HCT116 (cell line): ENCODE measurements at regions not wholly inside any gene's neighbourhood (a gene's known extent, or its start where the extent isn't known, plus 50 kb on each side); places are given as distances from the start of the nearest gene placed in this dataset.

Source experiments
- ATAC-seq: fragments of 200-7000 bp; cut with Tn5 transposase; 2 replicates; pipeline ENCODE4 v1.9.1; 2020; ENCODE audit warnings: mild to moderate bottlenecking, moderate library complexity
- BruUV-seq: library from RNA; stranded (reverse); fragments of 400-500 nt; replicated peaks from 2 replicates; lab custom pipeline; 2021; lab: Mats Ljungman, UMichigan
- CTCF ChIA-PET: fragments of 300-600 bp; sonication (Branson Sonifier 250); formaldehyde crosslinking; loops from one replicate; lab custom pipeline; 2021; ENCODE audit warnings: antibody characterized with exemption; lab: Charles Lee
- POLR2A ChIA-PET: fragments of 300-600, 350-600 bp; sonication (Branson Sonifier 250); formaldehyde crosslinking; loops from one replicate; lab custom pipeline; 2021; ENCODE audit warnings: antibody characterized with exemption; lab: Charles Lee
- RAD21 ChIA-PET, 2 experiments: fragments of 300-600 bp; sonication (Branson Sonifier 250); formaldehyde crosslinking; loops; one replicate each; lab custom pipeline; 2023; ENCODE audit warnings: low total read pairs in 2 of 2; ENCODE audit not compliant: uncharacterized antibody in 2 of 2, unreplicated experiment in 2 of 2, low non-redundant PET in 1 of 2; lab: Charles Lee
- DNase-seq: peaks from one replicate; pipeline ENCODE4 v3.0.0-alpha.2; 2010; ENCODE audit warnings: low read depth, low spot score
- H2AFZ ChIP-seq: fragments of 200-600 bp; shearing (Covaris generic), sonication (generic); 2 replicates; pipeline ENCODE4 v1.6.1; 2017; ENCODE audit warnings: low read depth, mixed run types, mixed read lengths, antibody characterized with exemption, low read length; ENCODE audit not compliant: poor library complexity, severe bottlenecking
- H3K27ac ChIP-seq: 2 replicates; pipeline ENCODE4 v1.5.1; 2012; ENCODE audit warnings: low read depth, low read length
- H3K27me3 ChIP-seq: fragments of 200-600 bp; sonication (generic); 2 replicates; pipeline ENCODE4 v1.6.1; 2016; ENCODE audit warnings: mixed run types, low read length, mixed read lengths; ENCODE audit not compliant: insufficient read depth
- H3K36me3 ChIP-seq, 2 experiments: fragments of 200-500 bp in 1 of 2; fragments of 200-600 bp in 1 of 2; sonication (Bioruptor generic) in 1 of 2; sonication (generic) in 1 of 2; 2 replicates each; pipeline versions ENCODE4 v1.5.1 to v1.6.1; 2014 to 2016; ENCODE audit warnings: low read length in 2 of 2, inconsistent platforms in 1 of 2, mixed read lengths in 1 of 2, mixed run types in 1 of 2; ENCODE audit not compliant: insufficient read depth in 2 of 2, control insufficient read depth in 1 of 2
- H3K4me1 ChIP-seq, 2 experiments: fragments of 200-600 bp in 1 of 2; sonication (generic) in 1 of 2; 2 replicates each; pipeline versions ENCODE4 v1.5.1 to v1.6.1; 2012 to 2017; ENCODE audit warnings: low read length in 2 of 2, inconsistent platforms in 1 of 2, mild to moderate bottlenecking in 1 of 2, mixed read lengths in 1 of 2, mixed run types in 1 of 2, moderate library complexity in 1 of 2; ENCODE audit not compliant: insufficient read depth in 2 of 2, control insufficient read depth in 1 of 2
- H3K4me2 ChIP-seq: fragments of 200-600 bp; sonication (generic); 2 replicates; pipeline ENCODE4 v1.6.1; 2017; ENCODE audit warnings: mixed run types, low read length, mixed read lengths
- H3K4me3 ChIP-seq, 2 experiments: fragments of 200-600 bp in 1 of 2; sonication (generic) in 1 of 2; replicated peaks in 1 of 2; 2 replicates each; pipeline ENCODE4 v1.5.1; 2011 to 2016; ENCODE audit warnings: low read length in 2 of 2, control low read depth in 1 of 2, low read depth in 1 of 2, mild to moderate bottlenecking in 1 of 2, mixed read lengths in 1 of 2, mixed run types in 1 of 2
- H3K79me2 ChIP-seq: fragments of 200-600 bp; sonication (generic); 2 replicates; pipeline ENCODE4 v1.6.1; 2017; ENCODE audit warnings: mild to moderate bottlenecking, mixed run types, low read length, moderate library complexity, mixed read lengths; ENCODE audit not compliant: insufficient read depth
- H3K9ac ChIP-seq: fragments of 200-600 bp; sonication (generic); 2 replicates; pipeline ENCODE4 v1.6.1; 2016; ENCODE audit warnings: low read length, mixed read lengths
- H3K9me2 ChIP-seq: fragments of 200-600 bp; sonication (generic), shearing (Covaris generic); 2 replicates; pipeline ENCODE4 v1.6.1; 2017; ENCODE audit warnings: mixed run types, mild to moderate bottlenecking, moderate library complexity; ENCODE audit not compliant: insufficient read depth
- H3K9me3 ChIP-seq, 2 experiments: fragments of 200-500 bp in 1 of 2; fragments of 200-600 bp in 1 of 2; sonication (Bioruptor generic) in 1 of 2; sonication (generic) in 1 of 2; 2 replicates each; pipeline ENCODE4 v1.6.1; 2014 to 2017; ENCODE audit warnings: low read length in 2 of 2, mixed read lengths in 2 of 2, inconsistent platforms in 1 of 2, low read depth in 1 of 2, mild to moderate bottlenecking in 1 of 2, mixed run types in 1 of 2, moderate library complexity in 1 of 2; ENCODE audit not compliant: control insufficient read depth in 1 of 2, insufficient read depth in 1 of 2
- H4K20me1 ChIP-seq: fragments of 200-600 bp; sonication (generic), shearing (Covaris generic); 2 replicates; pipeline ENCODE4 v1.6.1; 2017; ENCODE audit warnings: mixed run types, mild to moderate bottlenecking, moderate library complexity; ENCODE audit not compliant: insufficient read depth
- ATF3 ChIP-seq: IDR thresholded peaks from 2 replicates; pipeline ENCODE4 v1.6.1; 2012
- CBX3 ChIP-seq: IDR thresholded peaks from 2 replicates; pipeline ENCODE4 v1.6.1; 2012; ENCODE audit warnings: low read depth
- CTCF ChIP-seq, 3 experiments: fragments of 200-600 bp in 1 of 3; sonication (generic) in 1 of 3; IDR thresholded peaks in 2 of 3; conservative IDR thresholded peaks in 1 of 3; 2 replicates each; pipeline ENCODE4 v1.5.1; 2012 to 2017; ENCODE audit warnings: low read depth in 2 of 3, low read length in 2 of 3, antibody characterized with exemption in 1 of 3, borderline replicate concordance in 1 of 3, control low read depth in 1 of 3, mild to moderate bottlenecking in 1 of 3, mixed read lengths in 1 of 3, mixed run types in 1 of 3, moderate library complexity in 1 of 3; ENCODE audit not compliant: insufficient read depth in 1 of 3
- EGR1 ChIP-seq: IDR thresholded peaks from 2 replicates; pipeline ENCODE4 v1.6.1; 2012; ENCODE audit warnings: low read depth
- POLR2A ChIP-seq: IDR thresholded peaks from 2 replicates; pipeline ENCODE4 v1.7.0; 2011; ENCODE audit warnings: borderline replicate concordance; ENCODE audit not compliant: insufficient read depth, insufficient read length; ENCODE audit errors: extremely low read depth
- REST ChIP-seq: IDR thresholded peaks from 2 replicates; pipeline ENCODE4 v1.6.1; 2012; ENCODE audit warnings: low read depth
- SIN3A ChIP-seq: IDR thresholded peaks from 2 replicates; pipeline ENCODE4 v1.6.1; 2012; ENCODE audit warnings: low read depth
- SP1 ChIP-seq: IDR thresholded peaks from 2 replicates; pipeline ENCODE4 v1.6.1; 2012; ENCODE audit warnings: low read depth
- YY1 ChIP-seq: IDR thresholded peaks from 2 replicates; pipeline ENCODE4 v1.6.1; 2011; ENCODE audit warnings: low read length, low read depth, moderate library complexity, mild to moderate bottlenecking; ENCODE audit not compliant: insufficient replicate concordance; ENCODE audit errors: extremely low read depth
- ZBTB33 ChIP-seq: IDR thresholded peaks from 2 replicates; pipeline ENCODE4 v1.6.1; 2011; ENCODE audit warnings: mild to moderate bottlenecking, low read length, moderate library complexity; ENCODE audit not compliant: insufficient replicate concordance; ENCODE audit errors: extremely low read depth
- ZNF274 ChIP-seq: fragments of 200-500 bp; sonication (Bioruptor generic); IDR thresholded peaks from 2 replicates; pipeline ENCODE4 v1.6.1; 2014; ENCODE audit warnings: mild to moderate bottlenecking, low read depth, low read length, inconsistent platforms
- intact Hi-C: fragments of 100-400 bp; cut with micrococcal nuclease; formaldehyde crosslinking; loops from 2 replicates; pipeline ENCODE4 v1.10.0; 2022

DNA sequence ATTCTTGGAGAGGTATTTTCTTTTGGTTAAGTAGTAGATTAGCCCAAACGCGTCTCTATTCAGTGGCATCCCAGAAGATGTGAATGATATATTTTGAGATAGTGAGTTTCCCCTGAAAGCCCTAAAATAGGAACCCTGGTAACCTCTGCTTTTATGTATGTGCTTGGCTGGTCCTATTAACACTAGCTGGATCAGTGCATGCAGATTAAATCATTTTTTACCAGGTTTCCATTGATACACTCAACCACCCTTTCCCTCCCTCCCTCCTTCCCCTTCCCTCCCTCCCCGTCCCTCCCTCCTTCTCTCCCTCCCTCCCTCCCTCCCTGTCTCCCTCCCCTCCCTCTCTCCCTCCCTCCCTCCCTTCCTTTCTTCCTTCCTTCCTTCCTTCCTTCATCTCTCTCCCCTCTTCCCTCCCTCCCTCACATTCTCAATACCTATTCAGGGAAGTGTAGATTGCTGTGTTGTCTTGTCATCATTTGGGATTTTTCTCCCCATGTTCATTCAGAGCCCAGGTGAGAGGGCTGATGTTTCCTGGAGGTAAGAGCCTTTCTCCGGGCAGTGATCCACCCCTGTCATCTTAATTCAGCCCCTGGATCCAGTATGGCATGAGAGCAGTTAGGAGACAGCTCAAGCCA is 406.8 kb downstream of the PRDM2 start:
- Histone ChIP-seq H3K27ac (no peak overlapping the region), H3K9me3 (no peaks in the 10 kb centered on the region), H3K9ac (no peak overlapping the region), H3K4me2 (no peak overlapping the region), H3K79me2 (no peaks in the 10 kb centered on the region), H3K4me1 (no peaks in the 10 kb centered on the region), H2AFZ (no peak overlapping the region), H3K36me3 (no peaks in the 10 kb centered on the region), H3K9me2 (no peaks in the 10 kb centered on the region), H4K20me1 (no peaks in the 10 kb centered on the region), H3K4me3 (no peak overlapping the region), H3K27me3 (peaks cover 7% of the 10 kb centered on the region; the same call in 1 of the 2 replicates)
- no peak for DNase-seq
- no peak for TF ChIP-seq ZNF274
- TF ChIP-seq CTCF (IDR thresholded peaks at IDR 0.05 in 2 of 3, conservative IDR thresholded peaks at IDR 0.05 in 1 of 3; ENCODE audit: borderline replicate concordance in 1 of 3, insufficient read depth in 1 of 3, low read depth in 2 of 3, low read length in 2 of 3) = no peak
- TF ChIP-seq YY1 = no peak
- TF ChIP-seq ATF3 = no peak
- no peak for TF ChIP-seq SP1
- no peak for TF ChIP-seq EGR1
- TF ChIP-seq ZBTB33 = no peak
- no peak for TF ChIP-seq REST
- TF ChIP-seq CBX3 = no peak
- no peak for TF ChIP-seq SIN3A
- TF ChIP-seq POLR2A = no peak
- CTCF ChIA-PET = no interaction called here
- intact Hi-C loops = no loop called here
- BruUV-seq = no TSS peak
- POLR2A ChIA-PET = no interaction called here
- ATAC-seq = no peak
- RAD21 ChIA-PET = no interaction called here
